ENCODE measurements at regions not wholly inside any gene's neighbourhood (a gene's known extent, or its start where the extent isn't known, plus 50 kb on each side); places are given as distances from the start of the nearest gene placed in this dataset.

- TF ChIP-seq CTCF (IDR thresholded peaks at IDR 0.05; ENCODE audit: poor library complexity) (no peak), EZH2 (IDR thresholded peaks at IDR 0.05; ENCODE audit: borderline replicate concordance) (no peak)
Measured at GRCh38 chr16:59586331-59586730, 852.2 kb upstream of the GOT2 start.

All from hepatocyte (in vitro differentiated cells).